MG63 (cell line): ENCODE measurements at regions not wholly inside any gene's neighbourhood (a gene's known extent, or its start where the extent isn't known, plus 50 kb on each side); places are given as distances from the start of the nearest gene placed in this dataset.
"Not testable (repeated sequence)": the region's sequence is repeated elsewhere in the genome, so short reads cannot be mapped to it uniquely, and the experiment has no call there.

Experiments
- DNase-seq: peaks from one replicate; pipeline ENCODE4 v3.0.0-alpha.2; 2020
- H3K27me3 ChIP-seq: fragments of 250-450 bp; sonication (Bioruptor Pico); 2 replicates; pipeline ENCODE4 v1.5.1; 2020; ENCODE audit warnings: mild to moderate bottlenecking, moderate library complexity
- H3K36me3 ChIP-seq: fragments of 250-450 bp; sonication (Bioruptor Pico); 2 replicates; pipeline ENCODE4 v1.5.1; 2020; ENCODE audit warnings: mild to moderate bottlenecking, moderate library complexity
- H3K4me3 ChIP-seq: fragments of 250-450 bp; sonication (Bioruptor Pico); 2 replicates; pipeline ENCODE4 v1.5.1; 2020; ENCODE audit warnings: mild to moderate bottlenecking, moderate library complexity
- H3K9me3 ChIP-seq: fragments of 250-450 bp; sonication (Bioruptor Pico); 2 replicates; pipeline ENCODE4 v1.5.1; 2020; ENCODE audit warnings: mild to moderate bottlenecking, moderate library complexity

GRCh38 chr16:49932434-49932833 is 76.5 kb upstream of the ZNF423 start:
- no peaks in the 10 kb centered on the region for H3K9me3 ChIP-seq
- no peaks in the 10 kb centered on the region for H3K27me3 ChIP-seq
- H3K36me3 ChIP-seq: no peaks in the 10 kb centered on the region
- no peak for DNase-seq
- no peak overlapping the region for H3K4me3 ChIP-seq

- Histone ChIP-seq H3K4me3 (no peak overlapping the region), H3K27me3 (no peaks in the 10 kb centered on the region), H3K9me3 (no peaks in the 10 kb centered on the region), H3K36me3 (no peaks in the 10 kb centered on the region)
- peak; percentile 3 for DNase-seq
These were observed 77.0 kb upstream of the ZNF423 start for GRCh38 chr16:49932946-49933345.

- no peaks in the 10 kb centered on the region for H3K36me3 ChIP-seq
- H3K9me3 ChIP-seq: no peaks in the 10 kb centered on the region
- no peaks in the 10 kb centered on the region for H3K27me3 ChIP-seq
- DNase-seq: no peak
- no peak overlapping the region for H3K4me3 ChIP-seq
These were observed 80.9 kb upstream of the ZNF423 start for GRCh38 chr16:49936791-49937190.

GRCh38 chr16:49937886-49938285 is 82.0 kb upstream of the ZNF423 start:
- Histone ChIP-seq H3K27me3 (no peaks in the 10 kb centered on the region), H3K36me3 (no peaks in the 10 kb centered on the region), H3K9me3 (no peaks in the 10 kb centered on the region), H3K4me3 (no peak overlapping the region)
- DNase-seq: no peak

GRCh38 chr16:49939495-49939894 is 83.6 kb upstream of the ZNF423 start:
- H3K27me3 ChIP-seq: no peaks in the 10 kb centered on the region
- no peak overlapping the region for H3K4me3 ChIP-seq
- no peaks in the 10 kb centered on the region for H3K36me3 ChIP-seq
- DNase-seq: no peak
- H3K9me3 ChIP-seq: no peaks in the 10 kb centered on the region

- no peak for DNase-seq
- no peak overlapping the region for H3K4me3 ChIP-seq
- H3K27me3 ChIP-seq: no peaks in the 10 kb centered on the region
These were observed 84.4 kb upstream of the CNEP1R1 start for GRCh38 chr16:49940464-49941224.

GRCh38 chr16:49944221-49944620 is 80.8 kb upstream of the CNEP1R1 start:
- Histone ChIP-seq H3K9me3 (no peaks in the 10 kb centered on the region), H3K36me3 (no peaks in the 10 kb centered on the region), H3K4me3 (no peak overlapping the region), H3K27me3 (no peaks in the 10 kb centered on the region)
- no peak for DNase-seq

More at GRCh38 chr16:49940464-49941224, 84.4 kb upstream of the CNEP1R1 start:
- Histone ChIP-seq H3K9me3 (no peaks in the 10 kb centered on the region), H3K36me3 (no peaks in the 10 kb centered on the region)

- no peak for DNase-seq
- H3K4me3 ChIP-seq: no peak overlapping the region
These were observed 76.9 kb upstream of the CNEP1R1 start for GRCh38 chr16:49947907-49948678.

GRCh38 chr16:49951574-49952195 is 73.3 kb upstream of the CNEP1R1 start:
- DNase-seq: no peak
- H3K9me3 ChIP-seq: no peaks in the 10 kb centered on the region
- no peaks in the 10 kb centered on the region for H3K36me3 ChIP-seq
- no peak overlapping the region for H3K4me3 ChIP-seq
- no peaks in the 10 kb centered on the region for H3K27me3 ChIP-seq

More at GRCh38 chr16:49947907-49948678, 76.9 kb upstream of the CNEP1R1 start:
- Histone ChIP-seq H3K9me3 (no peaks in the 10 kb centered on the region), H3K27me3 (no peaks in the 10 kb centered on the region), H3K36me3 (no peaks in the 10 kb centered on the region)

GRCh38 chr16:49952386-49952785 is 72.6 kb upstream of the CNEP1R1 start:
- Histone ChIP-seq H3K36me3 (no peaks in the 10 kb centered on the region), H3K9me3 (no peaks in the 10 kb centered on the region), H3K27me3 (no peaks in the 10 kb centered on the region), H3K4me3 (no peak overlapping the region)
- DNase-seq: peak; percentile 13

- no peak for DNase-seq
- no peak overlapping the region for H3K4me3 ChIP-seq
- no peaks in the 10 kb centered on the region for H3K36me3 ChIP-seq
- H3K9me3 ChIP-seq: no peaks in the 10 kb centered on the region
- H3K27me3 ChIP-seq: no peaks in the 10 kb centered on the region
These were observed 71.9 kb upstream of the CNEP1R1 start for GRCh38 chr16:49953090-49953489.

- no peak for DNase-seq
- no peaks in the 10 kb centered on the region for H3K27me3 ChIP-seq
These were observed 69.2 kb upstream of the CNEP1R1 start for GRCh38 chr16:49955858-49956257.

GRCh38 chr16:49956915-49957314 is 68.1 kb upstream of the CNEP1R1 start:
- no peak for DNase-seq
- H3K27me3 ChIP-seq: no peaks in the 10 kb centered on the region
- no peaks in the 10 kb centered on the region for H3K9me3 ChIP-seq
- H3K36me3 ChIP-seq: no peaks in the 10 kb centered on the region
- no peak overlapping the region for H3K4me3 ChIP-seq

More at GRCh38 chr16:49955858-49956257, 69.2 kb upstream of the CNEP1R1 start:
- no peak overlapping the region for H3K4me3 ChIP-seq
- no peaks in the 10 kb centered on the region for H3K9me3 ChIP-seq
- no peaks in the 10 kb centered on the region for H3K36me3 ChIP-seq

GRCh38 chr16:49958448-49958847 is 66.6 kb upstream of the CNEP1R1 start:
- H3K27me3 ChIP-seq: no peaks in the 10 kb centered on the region
- H3K4me3 ChIP-seq: no peak overlapping the region
- no peaks in the 10 kb centered on the region for H3K9me3 ChIP-seq
- DNase-seq: no peak
- H3K36me3 ChIP-seq: no peaks in the 10 kb centered on the region

- Histone ChIP-seq H3K4me3 (no peak overlapping the region), H3K36me3 (no peaks in the 10 kb centered on the region), H3K9me3 (no peaks in the 10 kb centered on the region), H3K27me3 (no peaks in the 10 kb centered on the region)
- no peak for DNase-seq
These were observed 65.3 kb upstream of the CNEP1R1 start for GRCh38 chr16:49959552-49960277.

GRCh38 chr16:49961089-49961488 is 63.9 kb upstream of the CNEP1R1 start:
- Histone ChIP-seq H3K36me3 (no peaks in the 10 kb centered on the region), H3K27me3 (no peaks in the 10 kb centered on the region), H3K9me3 (no peaks in the 10 kb centered on the region), H3K4me3 (no peak overlapping the region)
- no peak for DNase-seq

GRCh38 chr16:49962566-49962965 is 62.5 kb upstream of the CNEP1R1 start:
- H3K9me3 ChIP-seq, H3K27me3 ChIP-seq, H3K4me3 ChIP-seq, DNase-seq, H3K36me3 ChIP-seq: not testable (repeated sequence)
